ENCODE measurements at regions not wholly inside any gene's neighbourhood (a gene's known extent, or its start where the extent isn't known, plus 50 kb on each side); places are given as distances from the start of the nearest gene placed in this dataset.

DNA sequence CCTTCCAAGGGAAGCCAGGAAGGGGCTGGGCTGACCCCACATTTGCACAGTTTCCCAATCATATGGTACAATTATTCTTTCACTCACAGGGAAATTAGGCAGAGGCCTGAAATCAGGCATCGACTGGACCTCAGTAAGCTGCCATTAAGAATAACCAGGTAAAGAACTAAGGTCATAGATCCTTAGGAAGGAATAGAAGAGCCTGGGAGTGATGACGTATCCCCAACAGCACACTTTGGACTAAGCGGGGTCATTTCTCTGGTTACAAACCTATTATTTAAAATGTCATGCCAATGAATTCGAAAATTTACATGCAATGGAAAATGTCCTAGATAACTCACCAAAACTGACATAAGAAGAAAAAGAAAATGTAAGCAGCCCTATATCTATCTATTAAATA lies 118.2 kb downstream of the BRD1 start:
- TF ChIP-seq CTCF (IDR thresholded peaks at IDR 0.05) (no peak), SIN3A (IDR thresholded peaks at IDR 0.05; ENCODE audit: borderline replicate concordance, insufficient read depth, low read depth, low read length) (no peak), REST (IDR thresholded peaks at IDR 0.05; ENCODE audit: insufficient read depth in 1 of 2, low read depth in 2 of 2, low read length in 1 of 2) (no peak), POLR2AphosphoS5 (IDR thresholded peaks at IDR 0.05; ENCODE audit: low read depth, low read length) (no peak), TCF7L2 (IDR thresholded peaks at IDR 0.05; ENCODE audit: low read depth, low read length) (no peak)

All from Panc1 (cell line).